A549 (cell line): ENCODE measurements at regions not wholly inside any gene's neighbourhood (a gene's known extent, or its start where the extent isn't known, plus 50 kb on each side); places are given as distances from the start of the nearest gene placed in this dataset.
A peak's percentile ranks its signal among the peaks of the same experiment; 100 is the strongest.

Source experiments
- ATAC-seq, 2 experiments: fragments of 200-7000 bp in 1 of 2; fragments of >200 bp in 1 of 2; cut with Nextera tagmentation in 1 of 2; cut with Tn5 transposase in 1 of 2; 3 replicates each; pipeline versions ENCODE4 v1.8.0 to v1.9.1; 2018 to 2020; ENCODE audit warnings: mild to moderate bottlenecking in 1 of 2, moderate library complexity in 1 of 2
- CTCF ChIA-PET: fragments of 300-600 bp; sonication (Branson Sonifier 250); formaldehyde crosslinking; extraction: SDS; loops from one replicate; lab custom pipeline; 2021; ENCODE audit warnings: antibody characterized with exemption, inconsistent platforms; lab: Yijun Ruan, JAX
- POLR2A ChIA-PET: fragments of 350-600 bp; formaldehyde crosslinking; extraction: SDS; loops from one replicate; lab custom pipeline; 2021; ENCODE audit warnings: antibody characterized with exemption, inconsistent platforms; lab: Yijun Ruan, JAX
- DNase-seq, 2 experiments: peaks; one replicate each; pipeline versions ENCODE4 v3.0.0 to v3.0.0-alpha.2; 2011 to 2016; ENCODE audit warnings: low read depth in 1 of 2, low spot score in 1 of 2
- FAIRE-seq: peaks from 2 replicates; lab custom pipeline; 2011; peaks lifted over from hg19 to GRCh38; lab: Jason Lieb, UNC
- H3K27ac ChIP-seq, 2 experiments: fragments of >200 bp; sonication (Bioruptor Twin); formaldehyde crosslinking; 3 replicates each; pipeline ENCODE4 v1.5.1; 2016 to 2017
- H3K4me1 ChIP-seq: fragments of >200 bp; sonication (Bioruptor Twin); formaldehyde crosslinking; 3 replicates; pipeline ENCODE4 v1.6.1; 2016
- H3K4me2 ChIP-seq: fragments of >200 bp; sonication (Bioruptor Twin); formaldehyde crosslinking; 3 replicates; pipeline ENCODE4 v1.6.1; 2016
- H3K4me3 ChIP-seq: fragments of >200 bp; sonication (Bioruptor Twin); formaldehyde crosslinking; 3 replicates; pipeline ENCODE4 v1.5.1; 2016
- H3K9me3 ChIP-seq: fragments of >200 bp; sonication (Bioruptor Twin); formaldehyde crosslinking; 3 replicates; pipeline ENCODE4 v1.6.1; 2016
- BCL3 ChIP-seq: fragments of >200 bp; sonication (Bioruptor Twin); formaldehyde crosslinking; IDR thresholded peaks from 3 replicates; pipeline ENCODE4 v1.6.1; 2016
- CTCF ChIP-seq: fragments of >200 bp; sonication (Bioruptor Twin); formaldehyde crosslinking; IDR thresholded peaks from 3 replicates; pipeline ENCODE4 v1.5.1; 2016
- E2F6 ChIP-seq: IDR thresholded peaks from 2 replicates; pipeline ENCODE4 v1.6.1; 2012; ENCODE audit warnings: low read depth, borderline replicate concordance
- HMGXB4 ChIP-seq: fragments of 250-450 bp; sonication (Bioruptor Pico); IDR thresholded peaks from 2 replicates; pipeline ENCODE4 v1.5.0; 2021; ENCODE audit warnings: mild to moderate bottlenecking, moderate library complexity, borderline replicate concordance
- MAX ChIP-seq: IDR thresholded peaks from 2 replicates; pipeline ENCODE4 v1.6.1; 2012
- RAD21 ChIP-seq, 2 experiments: fragments of >200 bp in 1 of 2; sonication (Bioruptor Twin) in 1 of 2; formaldehyde crosslinking in 1 of 2; IDR thresholded peaks in 1 of 2; conservative IDR thresholded peaks in 1 of 2; 2 replicates in 1 of 2; 3 replicates in 1 of 2; pipeline ENCODE4 v1.6.1; 2012 to 2018; ENCODE audit warnings: inconsistent platforms in 1 of 2
- RNF2 ChIP-seq: fragments of 200-600 bp; sonication (generic); IDR thresholded peaks from 2 replicates; pipeline ENCODE4 v1.6.1; 2016; ENCODE audit warnings: low read depth, mild to moderate bottlenecking, antibody characterized with exemption, moderate library complexity, borderline replicate concordance
- SMC3 ChIP-seq: fragments of >200 bp; sonication (Bioruptor Twin); formaldehyde crosslinking; IDR thresholded peaks from 3 replicates; pipeline ENCODE4 v1.6.1; 2018; ENCODE audit warnings: inconsistent platforms
- ZC3H11A ChIP-seq: fragments of 450-650 bp; IDR thresholded peaks from 2 replicates; pipeline ENCODE4 v1.6.1; 2014; ENCODE audit warnings: antibody characterized with exemption, mild to moderate bottlenecking
- WGBS: methylation state at CpG from one replicate; pipeline ENCODE4 v1.1.6; 2017; ENCODE audit errors: missing lambda C conversion rate; 5-methylcytosine and 5-hydroxymethylcytosine counted together

- TF ChIP-seq BCL3: no peak
- TF ChIP-seq HMGXB4: no peak
- no peak for TF ChIP-seq CTCF
- TF ChIP-seq ZC3H11A: no peak
- WGBS: 62% methylated on average over 1 of the region's 1 CpG
- ATAC-seq (no peak), DNase-seq (no peak), FAIRE-seq (no peak)
- Histone ChIP-seq H3K4me1 (peaks cover 16% of the 10 kb centered on the region), H3K27ac (no peak overlapping the region), H3K4me3 (no peak overlapping the region), H3K9me3 (no peaks in the 10 kb centered on the region), H3K4me2 (no peak overlapping the region)
- POLR2A ChIA-PET: interaction anchor here (1.6 to 3.4 kb wide), 2 partner anchors 74 to 416 kb away, joined by 6 to 38 read pairs; partner anchors contain the start of gene TNRC6C
- CTCF ChIA-PET: interaction anchor here (0.6 to 12.0 kb wide), 91 partner anchors 9 to 635 kb away, joined by 3 to 316 read pairs (median 6); partner anchors contain the start of gene TNRC6C
These were observed 401.2 kb downstream of the SEC14L1 start for GRCh38 chr17:77542011-77542410.

GRCh38 chr17:77542551-77543490, 402.1 kb downstream of the SEC14L1 start:
- Histone ChIP-seq H3K4me1 (peaks cover 16% of the 10 kb centered on the region), H3K4me3 (no peak overlapping the region), H3K4me2 (peak overlapping the region; percentile 8; the same call in 1 of the 3 replicates), H3K27ac (peak overlapping the region; percentile 10 to 48; a peak in 1 of 6 replicates), H3K9me3 (no peaks in the 10 kb centered on the region)
- ATAC-seq (peak; percentile 95 to 97), DNase-seq (peak; percentile 88 to 91), FAIRE-seq (peak; percentile 68)
- WGBS: 16% methylated on average over 13 of the region's 13 CpGs
- POLR2A ChIA-PET: interaction anchor here (1.6 to 3.4 kb wide), 2 partner anchors 73 to 415 kb away, joined by 6 to 38 read pairs; partner anchors contain the start of gene TNRC6C
- CTCF ChIA-PET: interaction anchor here (0.5 to 12.0 kb wide), 138 partner anchors 10 to 634 kb away, joined by 3 to 316 read pairs (median 5); partner anchors contain the start of gene TNRC6C
- no peak for TF ChIP-seq RNF2
- TF ChIP-seq CTCF: peak; percentile 97
- 0 out of 2 replicates have a peak, but pooled peaks have one; percentile 21 for TF ChIP-seq MAX
- peak; percentile 99 for TF ChIP-seq SMC3
- TF ChIP-seq RAD21 (conservative IDR thresholded peaks at IDR 0.05 in 1 of 2, IDR thresholded peaks at IDR 0.05 in 1 of 2): peak; percentile 99 to 100
- no peak for TF ChIP-seq E2F6
